K562 (cell line): ENCODE measurements at regions not wholly inside any gene's neighbourhood (a gene's known extent, or its start where the extent isn't known, plus 50 kb on each side); places are given as distances from the start of the nearest gene placed in this dataset.

Source experiments
- ATAC-seq: fragments of 200-7000 bp; cut with Tn5 transposase; 3 replicates; pipeline ENCODE4 v1.9.1; 2020; ENCODE audit warnings: moderate library complexity
- BruUV-seq: library from RNA; stranded (reverse); fragments of 400-500 nt; replicated peaks from 2 replicates; lab custom pipeline; 2021; lab: Mats Ljungman, UMichigan
- CTCF ChIA-PET: fragments of 300-600 bp; formaldehyde crosslinking; extraction: SDS; loops from one replicate; lab custom pipeline; 2021; ENCODE audit warnings: low intra/inter-chr PET ratio; lab: Yijun Ruan, JAX
- POLR2A ChIA-PET: fragments of 300-600, 350-650 bp; sonication (Branson Sonifier 250); formaldehyde crosslinking; extraction: SDS; loops from one replicate; lab custom pipeline; 2021; ENCODE audit warnings: antibody characterized with exemption, inconsistent platforms; lab: Yijun Ruan, JAX
- DNase-seq, 4 experiments: peaks; one replicate each; pipeline versions ENCODE4 v3.0.0 to v3.0.0-alpha.2; 2011 to 2018; ENCODE audit warnings: low spot score in 3 of 4, mixed read lengths in 3 of 4; ENCODE audit errors: extremely low read depth in 1 of 4
- FAIRE-seq: peaks from 2 replicates; lab custom pipeline; 2011; peaks lifted over from hg19 to GRCh38; lab: Jason Lieb, UNC
- H2AFZ ChIP-seq: 2 replicates; pipeline ENCODE4 v1.6.0; 2011; ENCODE audit warnings: low read depth, low read length, control low read depth, inconsistent platforms
- H3K27ac ChIP-seq: fragments of 200-600 bp; 3 replicates; pipeline ENCODE4 v1.8.0; 2011; ENCODE audit warnings: low read depth, mild to moderate bottlenecking, control low read depth, inconsistent platforms, low read length, moderate library complexity, mixed read lengths; ENCODE audit errors: extremely low read depth
- H3K27me3 ChIP-seq, 2 experiments: fragments of 300-600 bp in 1 of 2; 2 replicates in 1 of 2; 3 replicates in 1 of 2; pipeline versions ENCODE4 v1.6.0 to v1.8.0; 2011; ENCODE audit warnings: inconsistent platforms in 2 of 2, low read length in 2 of 2, mild to moderate bottlenecking in 1 of 2, mixed read lengths in 1 of 2, moderate library complexity in 1 of 2; ENCODE audit not compliant: control insufficient read depth in 2 of 2, insufficient read depth in 2 of 2
- H3K36me3 ChIP-seq: fragments of 300-600 bp; 3 replicates; pipeline ENCODE4 v1.8.0; 2011; ENCODE audit warnings: mild to moderate bottlenecking, low read length, inconsistent platforms; ENCODE audit not compliant: control insufficient read depth, insufficient read depth
- H3K4me1 ChIP-seq, 2 experiments: fragments of 200-600 bp in 1 of 2; replicated peaks in 1 of 2; 2 replicates in 1 of 2; 3 replicates in 1 of 2; pipeline versions ENCODE4 v1.5.1 to v1.8.0; 2011; ENCODE audit warnings: inconsistent platforms in 2 of 2, low read length in 2 of 2, mild to moderate bottlenecking in 1 of 2, mixed read lengths in 1 of 2, moderate library complexity in 1 of 2; ENCODE audit not compliant: control insufficient read depth in 2 of 2, insufficient read depth in 2 of 2
- H3K4me2 ChIP-seq: 2 replicates; pipeline ENCODE4 v1.6.1; 2011; ENCODE audit warnings: low read length, control low read depth, inconsistent platforms, mixed read lengths; ENCODE audit not compliant: insufficient read depth
- H3K4me3 ChIP-seq: fragments of 200-600 bp; sonication (generic), shearing (Covaris generic); 2 replicates; pipeline ENCODE4 v1.5.1; 2016; ENCODE audit warnings: control low read depth, inconsistent platforms
- H3K79me2 ChIP-seq: fragments of 200-600 bp; 3 replicates; pipeline ENCODE4 v1.8.0; 2011; ENCODE audit warnings: low read length, inconsistent platforms; ENCODE audit not compliant: control insufficient read depth, insufficient read depth
- H3K9ac ChIP-seq, 2 experiments: 2 replicates each; pipeline versions ENCODE4 v1.6.0 to v1.6.1; 2011; ENCODE audit warnings: low read depth in 2 of 2, low read length in 2 of 2, control low read depth in 1 of 2, inconsistent platforms in 1 of 2, mild to moderate bottlenecking in 1 of 2, mixed read lengths in 1 of 2; ENCODE audit not compliant: insufficient read depth in 1 of 2
- H3K9me1 ChIP-seq: one replicate; pipeline ENCODE4 v1.6.0; 2011; ENCODE audit warnings: inconsistent platforms, mild to moderate bottlenecking, low read length, moderate library complexity; ENCODE audit not compliant: control insufficient read depth, insufficient read depth
- H3K9me3 ChIP-seq: replicated peaks from 2 replicates; pipeline ENCODE4 v1.5.1; 2011; ENCODE audit warnings: low read depth, low read length, inconsistent platforms; ENCODE audit not compliant: control insufficient read depth, insufficient read depth
- H4K20me1 ChIP-seq: replicated peaks from 2 replicates; pipeline ENCODE4 v1.6.1; 2011; ENCODE audit warnings: low read length, inconsistent platforms, mixed read lengths; ENCODE audit not compliant: control insufficient read depth, insufficient read depth
- ATF3 ChIP-seq, 2 experiments: fragments of 450-650 bp in 1 of 2; sonication (generic) in 1 of 2; formaldehyde crosslinking in 1 of 2; IDR thresholded peaks in 1 of 2; conservative IDR thresholded peaks in 1 of 2; 2 replicates each; pipeline versions ENCODE4 v1.6.1 to v1.8.1; 2016 to 2023; ENCODE audit warnings: mild to moderate bottlenecking in 2 of 2, moderate library complexity in 2 of 2, inconsistent platforms in 1 of 2, missing genetic modification reagents in 1 of 2
- CC2D1A ChIP-seq: fragments of 450-650 bp; IDR thresholded peaks from 2 replicates; pipeline ENCODE4 v1.6.1; 2017; ENCODE audit warnings: mild to moderate bottlenecking
- CHD2 ChIP-seq: IDR thresholded peaks from 2 replicates; pipeline ENCODE4 v1.6.1; 2011; ENCODE audit warnings: low read depth, low read length
- HDAC6 ChIP-seq: IDR thresholded peaks from 2 replicates; pipeline ENCODE4 v1.6.1; 2012; ENCODE audit warnings: low read depth, mild to moderate bottlenecking, control low read depth, inconsistent platforms, low read length, moderate library complexity
- HLTF ChIP-seq: fragments of 450-650 bp; IDR thresholded peaks from 2 replicates; pipeline ENCODE4 v1.6.1; 2016
- L3MBTL2 ChIP-seq: fragments of 450-650 bp; IDR thresholded peaks from 2 replicates; pipeline ENCODE4 v1.6.1; 2016; ENCODE audit warnings: mild to moderate bottlenecking, moderate library complexity
- MCM7 ChIP-seq, 2 experiments: fragments of 450-650 bp; IDR thresholded peaks; 2 replicates each; pipeline ENCODE4 v1.6.1; 2016 to 2018
- MEF2D ChIP-seq: conservative IDR thresholded peaks from 2 replicates; pipeline ENCODE4 v1.6.1; 2016; ENCODE audit warnings: low read depth, missing genetic modification characterization, missing compliant biosample characterization
- MXI1 ChIP-seq: IDR thresholded peaks from 2 replicates; pipeline ENCODE4 v1.6.1; 2011; ENCODE audit warnings: low read depth, mild to moderate bottlenecking, improper control_type of control experiment, low read length
- NBN ChIP-seq: fragments of 450-650 bp; IDR thresholded peaks from 2 replicates; pipeline ENCODE4 v1.6.1; 2016; ENCODE audit warnings: low read depth, mild to moderate bottlenecking
- POLR2A ChIP-seq: fragments of 450-650 bp; conservative IDR thresholded peaks from 2 replicates; pipeline ENCODE4 v1.6.1; 2016
- SIX5 ChIP-seq, 2 experiments: IDR thresholded peaks; 2 replicates each; pipeline ENCODE4 v1.6.1; 2011; ENCODE audit warnings: low read length in 2 of 2, borderline replicate concordance in 1 of 2, low read depth in 1 of 2, mild to moderate bottlenecking in 1 of 2, moderate library complexity in 1 of 2; ENCODE audit not compliant: insufficient read depth in 1 of 2
- SRSF9 ChIP-seq: fragments of 200-400 bp; formaldehyde crosslinking; IDR thresholded peaks from 2 replicates; pipeline ENCODE4 v1.6.1; 2017; ENCODE audit warnings: low read depth, low read length, borderline replicate concordance
- USF1 ChIP-seq: sonication (generic); formaldehyde crosslinking; IDR thresholded peaks from 2 replicates; pipeline ENCODE4 v1.9.0; 2022; ENCODE audit warnings: mild to moderate bottlenecking, missing genetic modification reagents
- USF2 ChIP-seq: sonication (generic); formaldehyde crosslinking; IDR thresholded peaks from 2 replicates; pipeline ENCODE4 v1.5.0; 2020; ENCODE audit warnings: missing genetic modification reagents
- ZNF239 ChIP-seq: fragments of 250-450 bp; sonication (Bioruptor Pico); IDR thresholded peaks from 2 replicates; pipeline ENCODE4 v1.4.0; 2020; ENCODE audit warnings: mild to moderate bottlenecking
- ZNF395 ChIP-seq: fragments of 200-800 bp; sonication (Bioruptor generic); IDR thresholded peaks from 2 replicates; pipeline ENCODE4 v1.6.1; 2017; ENCODE audit warnings: missing genetic modification characterization, missing compliant biosample characterization
- ZNF449 ChIP-seq: fragments of 250-450 bp; sonication (Bioruptor Pico); IDR thresholded peaks from 2 replicates; pipeline ENCODE4 v1.8.0; 2022; ENCODE audit warnings: moderate library complexity, mild to moderate bottlenecking, inconsistent platforms
- ZSCAN32 ChIP-seq: fragments of 450-650 bp; formaldehyde crosslinking; IDR thresholded peaks from 2 replicates; pipeline ENCODE4 v1.4.0; 2020; ENCODE audit warnings: mild to moderate bottlenecking, moderate library complexity
- WGBS: fragments of 100-300 bp; shearing (Covaris generic); methylation state at CpG from one replicate; pipeline ENCODE4 v1.1.6; 2016; ENCODE audit warnings: low coverage, mixed read lengths; ENCODE audit not compliant: insufficient coverage; ENCODE audit errors: missing lambda C conversion rate; 5-methylcytosine and 5-hydroxymethylcytosine counted together
- in situ Hi-C: fragments of 300-500 bp; cut with MboI; formaldehyde crosslinking; loops from 4 replicates; pipeline ENCODE4 v1.15.0; 2018; ENCODE audit warnings: inconsistent platforms, mixed read lengths
- intact Hi-C: fragments of 100-400 bp; cut with micrococcal nuclease; formaldehyde crosslinking; loops from 2 replicates; pipeline ENCODE4 v1.14.2; 2022

GRCh38 chr12:124717318-124717717 lies 146.3 kb downstream of the SCARB1 start:
- CTCF ChIA-PET, result no interaction called here
- Histone ChIP-seq H3K27me3 (peaks cover 23 to 45% of the 10 kb centered on the region in 2 experiments; a peak in 4 of 5 replicates), H3K9me1 (no peaks in the 10 kb centered on the region), H3K4me2 (no peak overlapping the region), H3K36me3 (no peaks in the 10 kb centered on the region), H3K9ac (no peak overlapping the region), H2AFZ (no peak overlapping the region), H3K27ac (no peak overlapping the region), H3K9me3 (no peaks in the 10 kb centered on the region), H4K20me1 (no peaks in the 10 kb centered on the region), H3K4me1 (peaks cover 11 to 18% of the 10 kb centered on the region in 2 experiments; a peak in 3 of 5 replicates), H3K79me2 (no peaks in the 10 kb centered on the region), H3K4me3 (no peak overlapping the region)
- BruUV-seq, result no TSS peak
- 51% methylated on average over 4 of the region's 4 CpGs for WGBS
- DNase-seq (no peak), ATAC-seq (no peak), FAIRE-seq (no peak)
- POLR2A ChIA-PET, result interaction anchor here (0.6 kb wide), 2 partner anchors 14 to 193 kb away, joined by 3 read pairs; no protein-coding TSS in a partner anchor
- intact Hi-C loops, result no loop called here
- in situ Hi-C loops, result no loop called here
- TF ChIP-seq NBN (no peak), ZNF239 (no peak), ZSCAN32 (CRISPR knock-in tag) (no peak), SRSF9 (no peak), HDAC6 (no peak), MEF2D (tag) (no peak), POLR2A (no peak), USF1 (CRISPR knock-in tag) (no peak), ZNF449 (CRISPR knock-in tag) (no peak), ATF3 (IDR thresholded peaks at IDR 0.05) (no peak), ATF3 (CRISPR knock-in tag; conservative IDR thresholded peaks at IDR 0.05) (no peak), CHD2 (no peak), SIX5 (IDR thresholded peaks at IDR 0.05; ENCODE audit: borderline replicate concordance in 1 of 2, insufficient read depth in 1 of 2, low read depth in 1 of 2, low read length in 2 of 2) (no peak), MXI1 (no peak), HLTF (no peak), USF2 (no peak), MCM7 (IDR thresholded peaks at IDR 0.05) (no peak), L3MBTL2 (no peak), ZNF395 (CRISPR knock-in tag) (no peak), CC2D1A (no peak)
